Loucy (cell line): ENCODE measurements at regions not wholly inside any gene's neighbourhood (a gene's known extent, or its start where the extent isn't known, plus 50 kb on each side); places are given as distances from the start of the nearest gene placed in this dataset.

ENCODE experiments used
- H2AFZ ChIP-seq: fragments of 200-600 bp; sonication (generic); 2 replicates; pipeline ENCODE4 v1.6.0; 2016; ENCODE audit warnings: antibody characterized with exemption, mild to moderate bottlenecking, low read length, moderate library complexity
- H3F3A ChIP-seq: fragments of 200-600 bp; 2 replicates; pipeline ENCODE4 v1.6.0; 2016; ENCODE audit warnings: antibody characterized with exemption, low read depth, mild to moderate bottlenecking
- H3K27me3 ChIP-seq: fragments of 200-600 bp; sonication (generic); 2 replicates; pipeline ENCODE4 v1.6.1; 2014; ENCODE audit warnings: low read length, mild to moderate bottlenecking; ENCODE audit not compliant: insufficient read depth, poor library complexity, severe bottlenecking
- H3K36me3 ChIP-seq: fragments of 200-600 bp; sonication (generic); 2 replicates; pipeline ENCODE4 v1.6.1; 2016; ENCODE audit warnings: low read length; ENCODE audit not compliant: insufficient read depth
- H3K4me1 ChIP-seq: fragments of 200-600 bp; sonication (generic); 2 replicates; pipeline ENCODE4 v1.5.1; 2014; ENCODE audit warnings: low read length, mild to moderate bottlenecking; ENCODE audit not compliant: insufficient read depth, poor library complexity, severe bottlenecking
- H3K4me2 ChIP-seq: fragments of 200-600 bp; sonication (generic); 2 replicates; pipeline ENCODE4 v1.6.0; 2014; ENCODE audit warnings: antibody characterized with exemption, low read length, low read depth, mild to moderate bottlenecking; ENCODE audit not compliant: poor library complexity, severe bottlenecking
- H3K4me3 ChIP-seq: fragments of 200-600 bp; sonication (generic); 2 replicates; pipeline ENCODE4 v1.5.1; 2014; ENCODE audit warnings: low read length, mild to moderate bottlenecking, mixed read lengths; ENCODE audit not compliant: poor library complexity, severe bottlenecking
- H3K79me2 ChIP-seq: fragments of 200-600 bp; sonication (generic); 2 replicates; pipeline ENCODE4 v1.6.1; 2014; ENCODE audit warnings: low read length; ENCODE audit not compliant: insufficient read depth
- H3K9ac ChIP-seq: fragments of 200-600 bp; sonication (generic); 2 replicates; pipeline ENCODE4 v1.6.0; 2014; ENCODE audit warnings: mild to moderate bottlenecking, low read depth, low read length, moderate library complexity; ENCODE audit not compliant: poor library complexity, severe bottlenecking
- H3K9me2 ChIP-seq: fragments of 200-600 bp; sonication (generic); replicated peaks from 2 replicates; pipeline ENCODE4 v1.6.1; 2016; ENCODE audit warnings: low read depth, low read length, mixed read lengths
- H3K9me3 ChIP-seq: fragments of 200-600 bp; sonication (generic); 2 replicates; pipeline ENCODE4 v1.6.1; 2014; ENCODE audit warnings: mild to moderate bottlenecking, antibody characterized with exemption, low read length, low read depth; ENCODE audit not compliant: insufficient read depth
- H4K20me1 ChIP-seq: fragments of 200-600 bp; sonication (generic); 2 replicates; pipeline ENCODE4 v1.6.0; 2014; ENCODE audit warnings: antibody characterized with exemption, low read length, mild to moderate bottlenecking; ENCODE audit not compliant: insufficient read depth, poor library complexity, severe bottlenecking
- CTCF ChIP-seq: fragments of 200-600 bp; sonication (generic); conservative IDR thresholded peaks from 2 replicates; pipeline ENCODE4 v1.5.1; 2014; ENCODE audit warnings: mild to moderate bottlenecking, antibody characterized with exemption, low read length
- EZH2phosphoT487 ChIP-seq: fragments of 200-600 bp; IDR thresholded peaks from 2 replicates; pipeline ENCODE4 v1.6.1; 2018; ENCODE audit warnings: antibody characterized with exemption, mild to moderate bottlenecking, moderate library complexity, borderline replicate concordance

- no peak overlapping the region for H3K4me2 ChIP-seq
- H3K9me3 ChIP-seq: no peaks in the 10 kb centered on the region
- H3K9ac ChIP-seq: no peak overlapping the region
- TF ChIP-seq CTCF: no peak
- H4K20me1 ChIP-seq: no peaks in the 10 kb centered on the region
- H3K9me2 ChIP-seq: no peaks in the 10 kb centered on the region
- H3K36me3 ChIP-seq: no peaks in the 10 kb centered on the region
- H3F3A ChIP-seq: no peaks in the 10 kb centered on the region
- no peaks in the 10 kb centered on the region for H3K27me3 ChIP-seq
- H2AFZ ChIP-seq: no peak overlapping the region
- H3K4me3 ChIP-seq: no peak overlapping the region
- H3K79me2 ChIP-seq: no peaks in the 10 kb centered on the region
- H3K4me1 ChIP-seq: no peaks in the 10 kb centered on the region
These were observed 969.9 kb upstream of the EPHA7 start for GRCh38 chr6:94389218-94389617.

- Histone ChIP-seq H3K36me3 (no peaks in the 10 kb centered on the region), H3K9me3 (no peaks in the 10 kb centered on the region), H3K4me1 (no peaks in the 10 kb centered on the region), H3K27me3 (no peaks in the 10 kb centered on the region), H3F3A (no peaks in the 10 kb centered on the region), H3K79me2 (no peaks in the 10 kb centered on the region), H3K9me2 (no peaks in the 10 kb centered on the region), H4K20me1 (no peaks in the 10 kb centered on the region), H2AFZ (no peak overlapping the region), H3K9ac (no peak overlapping the region), H3K4me2 (no peak overlapping the region), H3K4me3 (no peak overlapping the region)
- no peak for TF ChIP-seq CTCF
- TF ChIP-seq EZH2phosphoT487: no peak
These were observed 958.5 kb upstream of the EPHA7 start for GRCh38 chr6:94377835-94378234.

GRCh38 chr6:94376876-94377275, 957.5 kb upstream of the EPHA7 start:
- H3K4me1 ChIP-seq: no peaks in the 10 kb centered on the region
- no peaks in the 10 kb centered on the region for H3K79me2 ChIP-seq
- H3K36me3 ChIP-seq: no peaks in the 10 kb centered on the region
- no peak overlapping the region for H3K9ac ChIP-seq
- H3K4me2 ChIP-seq: no peak overlapping the region
- H3K4me3 ChIP-seq: no peak overlapping the region
- H3F3A ChIP-seq: no peaks in the 10 kb centered on the region
- H3K9me2 ChIP-seq: no peaks in the 10 kb centered on the region
- H2AFZ ChIP-seq: no peak overlapping the region
- no peaks in the 10 kb centered on the region for H4K20me1 ChIP-seq
- TF ChIP-seq EZH2phosphoT487 (no peak), CTCF (no peak)
- no peaks in the 10 kb centered on the region for H3K9me3 ChIP-seq
- H3K27me3 ChIP-seq: no peaks in the 10 kb centered on the region
